ENCODE measurements at regions not wholly inside any gene's neighbourhood (a gene's known extent, or its start where the extent isn't known, plus 50 kb on each side); places are given as distances from the start of the nearest gene placed in this dataset.

DNA sequence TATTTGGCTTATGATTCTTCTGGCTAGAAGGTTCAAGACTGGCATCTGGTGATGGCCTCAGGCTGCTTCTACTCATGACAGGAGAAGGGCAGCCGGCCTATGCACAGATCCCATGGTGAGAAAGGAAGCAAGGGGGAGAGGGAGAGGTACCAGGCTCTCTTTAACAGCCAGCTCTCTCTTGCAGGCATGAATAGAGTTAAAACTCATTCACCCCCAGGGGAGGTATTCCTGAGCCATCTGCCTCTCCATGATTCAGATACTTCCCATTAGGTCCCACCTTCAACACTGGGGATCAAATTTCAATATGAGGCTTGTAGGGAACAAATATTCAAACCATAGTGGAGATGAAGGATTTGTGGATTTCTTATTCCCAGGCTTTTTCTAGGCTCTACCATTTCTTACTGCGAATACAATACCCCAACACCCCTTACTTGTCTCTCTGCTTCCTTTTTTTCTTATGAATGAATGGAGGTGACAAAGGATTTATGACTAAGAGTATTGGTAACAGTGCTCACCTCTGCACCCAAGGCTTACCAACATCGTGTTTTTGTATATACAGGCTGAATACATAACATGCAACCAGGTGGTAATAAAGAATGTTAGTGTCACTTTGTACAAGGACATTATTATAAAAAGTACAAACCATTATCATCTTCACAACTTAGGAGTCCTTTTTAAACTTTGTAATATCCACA, 454.6 kb upstream of the TRIB2 start:
- H3K36me3 Mint-ChIP-seq: no peaks in the 10 kb centered on the region
- Histone ChIP-seq H3K9me3 (ENCODE audit: low read depth) (no peaks in the 10 kb centered on the region), H3K9ac (no peak overlapping the region), H3K79me2 (ENCODE audit: low read depth) (no peaks in the 10 kb centered on the region), H3K4me2 (no peak overlapping the region), H3K4me1 (no peaks in the 10 kb centered on the region), H3K36me3 (no peaks in the 10 kb centered on the region), H3K4me3 (no peak overlapping the region), H3K27ac (no peak overlapping the region), H4K20me1 (ENCODE audit: low read depth) (no peaks in the 10 kb centered on the region), H3F3A (ENCODE audit: low read depth) (no peaks in the 10 kb centered on the region), H3K27me3 (no peaks in the 10 kb centered on the region), H2AFZ (replicated peaks) (no peak overlapping the region)
- no peaks in the 10 kb centered on the region for H3K9me3 Mint-ChIP-seq
- peaks cover 2% of the 10 kb centered on the region for H3K4me1 Mint-ChIP-seq
- peaks cover 3% of the 10 kb centered on the region for H3K27me3 Mint-ChIP-seq (ENCODE audit: insufficient read depth, low read depth)
- H3K4me3 Mint-ChIP-seq: no peak overlapping the region
- no peak for DNase-seq (ENCODE audit: low spot score)
- TF ChIP-seq EZH2phosphoT487 (IDR thresholded peaks at IDR 0.05) (no peak), EZH2 (IDR thresholded peaks at IDR 0.05) (no peak)
- TF ChIP-seq, protein P1, sequence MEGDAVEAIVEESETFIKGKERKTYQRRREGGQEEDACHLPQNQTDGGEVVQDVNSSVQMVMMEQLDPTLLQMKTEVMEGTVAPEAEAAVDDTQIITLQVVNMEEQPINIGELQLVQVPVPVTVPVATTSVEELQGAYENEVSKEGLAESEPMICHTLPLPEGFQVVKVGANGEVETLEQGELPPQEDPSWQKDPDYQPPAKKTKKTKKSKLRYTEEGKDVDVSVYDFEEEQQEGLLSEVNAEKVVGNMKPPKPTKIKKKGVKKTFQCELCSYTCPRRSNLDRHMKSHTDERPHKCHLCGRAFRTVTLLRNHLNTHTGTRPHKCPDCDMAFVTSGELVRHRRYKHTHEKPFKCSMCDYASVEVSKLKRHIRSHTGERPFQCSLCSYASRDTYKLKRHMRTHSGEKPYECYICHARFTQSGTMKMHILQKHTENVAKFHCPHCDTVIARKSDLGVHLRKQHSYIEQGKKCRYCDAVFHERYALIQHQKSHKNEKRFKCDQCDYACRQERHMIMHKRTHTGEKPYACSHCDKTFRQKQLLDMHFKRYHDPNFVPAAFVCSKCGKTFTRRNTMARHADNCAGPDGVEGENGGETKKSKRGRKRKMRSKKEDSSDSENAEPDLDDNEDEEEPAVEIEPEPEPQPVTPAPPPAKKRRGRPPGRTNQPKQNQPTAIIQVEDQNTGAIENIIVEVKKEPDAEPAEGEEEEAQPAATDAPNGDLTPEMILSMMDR (IDR thresholded peaks at IDR 0.05): no peak
- H3K27ac Mint-ChIP-seq: no peak overlapping the region

GRCh38 chr2:12262681-12263436, 453.9 kb upstream of the TRIB2 start:
- H3K4me1 ChIP-seq: no peaks in the 10 kb centered on the region
- Mint-ChIP-seq H3K27ac (no peak overlapping the region), H3K4me1 (peaks cover 2% of the 10 kb centered on the region)

DNA sequence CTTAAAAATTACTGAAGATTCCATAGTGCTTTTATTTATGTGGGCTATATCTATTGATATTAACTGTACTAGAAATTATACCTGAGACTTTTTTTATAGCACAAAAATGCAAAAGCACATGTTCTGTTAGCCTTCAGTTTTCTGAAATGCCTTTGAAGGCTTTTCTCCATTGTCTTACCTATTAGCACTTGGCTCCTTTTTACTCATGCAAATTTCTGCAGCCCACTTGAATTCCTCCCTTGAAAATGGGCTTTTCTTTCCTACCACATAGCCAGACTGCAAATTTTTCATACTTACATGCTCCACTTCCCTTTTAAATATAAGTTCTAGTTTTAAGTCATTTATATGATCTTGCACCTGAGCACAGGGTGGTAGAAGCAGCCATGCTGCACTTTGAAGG, 453.0 kb upstream of the TRIB2 start:
- DNase-seq (ENCODE audit: low spot score): no peak
- H3F3A ChIP-seq (ENCODE audit: low read depth): no peaks in the 10 kb centered on the region
- H4K20me1 ChIP-seq (ENCODE audit: low read depth): no peaks in the 10 kb centered on the region
- no peaks in the 10 kb centered on the region for H3K36me3 ChIP-seq
- Mint-ChIP-seq H3K4me1 (peaks cover 2% of the 10 kb centered on the region), H3K36me3 (no peaks in the 10 kb centered on the region), H3K9me3 (no peaks in the 10 kb centered on the region), H3K27ac (no peak overlapping the region), H3K4me3 (no peak overlapping the region), H3K27me3 (ENCODE audit: insufficient read depth, low read depth) (peaks cover 3% of the 10 kb centered on the region)
- H3K4me1 ChIP-seq: no peaks in the 10 kb centered on the region
- H3K4me2 ChIP-seq: no peak overlapping the region
- H3K9ac ChIP-seq: no peak overlapping the region
- H3K27ac ChIP-seq: no peak overlapping the region
- no peaks in the 10 kb centered on the region for H3K79me2 ChIP-seq (ENCODE audit: low read depth)
- no peak overlapping the region for H3K4me3 ChIP-seq
- TF ChIP-seq EZH2 (IDR thresholded peaks at IDR 0.05) (no peak), EZH2phosphoT487 (IDR thresholded peaks at IDR 0.05) (no peak)
- TF ChIP-seq, protein P1 (IDR thresholded peaks at IDR 0.05): no peak
- H2AFZ ChIP-seq (replicated peaks): no peak overlapping the region
- H3K9me3 ChIP-seq (ENCODE audit: low read depth): no peaks in the 10 kb centered on the region
- no peaks in the 10 kb centered on the region for H3K27me3 ChIP-seq

More at GRCh38 chr2:12262681-12263436, 453.9 kb upstream of the TRIB2 start:
- H3K9ac ChIP-seq: no peak overlapping the region
- H3K9me3 ChIP-seq (ENCODE audit: low read depth): no peaks in the 10 kb centered on the region
- no peak overlapping the region for H2AFZ ChIP-seq (replicated peaks)
- no peak overlapping the region for H3K4me2 ChIP-seq
- H3K79me2 ChIP-seq (ENCODE audit: low read depth): no peaks in the 10 kb centered on the region
- no peaks in the 10 kb centered on the region for H3K36me3 ChIP-seq
- H3K27ac ChIP-seq: no peak overlapping the region
- Mint-ChIP-seq H3K4me3 (no peak overlapping the region), H3K27me3 (ENCODE audit: insufficient read depth, low read depth) (peaks cover 3% of the 10 kb centered on the region), H3K9me3 (no peaks in the 10 kb centered on the region), H3K36me3 (no peaks in the 10 kb centered on the region)
- H3F3A ChIP-seq (ENCODE audit: low read depth): no peaks in the 10 kb centered on the region
- DNase-seq (ENCODE audit: low spot score): no peak
- no peaks in the 10 kb centered on the region for H3K27me3 ChIP-seq
- no peaks in the 10 kb centered on the region for H4K20me1 ChIP-seq (ENCODE audit: low read depth)
- no peak overlapping the region for H3K4me3 ChIP-seq
- TF ChIP-seq EZH2 (IDR thresholded peaks at IDR 0.05) (no peak), EZH2phosphoT487 (IDR thresholded peaks at IDR 0.05) (no peak)
- TF ChIP-seq, protein P1 (IDR thresholded peaks at IDR 0.05): no peak
